ENCODE measurements at regions not wholly inside any gene's neighbourhood (a gene's known extent, or its start where the extent isn't known, plus 50 kb on each side); places are given as distances from the start of the nearest gene placed in this dataset.
A peak's percentile ranks its signal among the peaks of the same experiment; 100 is the strongest.

DNA sequence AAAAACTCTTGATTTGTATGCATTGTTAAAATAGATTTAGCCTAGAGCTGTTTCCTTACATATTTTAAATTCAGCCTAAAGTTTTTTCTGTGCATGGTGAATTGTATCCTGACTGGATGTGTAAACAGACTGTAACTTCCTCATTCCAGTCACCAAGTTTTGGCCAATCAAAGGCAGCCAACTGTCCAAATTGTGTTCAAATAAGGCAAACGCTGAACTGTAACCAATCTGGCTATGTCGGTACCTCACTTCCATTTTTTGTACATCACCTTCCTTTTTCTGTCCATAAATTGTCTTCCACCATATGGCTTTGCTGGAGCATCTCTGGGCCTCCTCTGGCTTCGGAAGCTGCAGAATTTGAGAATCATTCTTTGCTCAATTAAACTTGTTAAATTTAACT lies 1921.9 kb upstream of the SEL1L start:
- TF ChIP-seq, protein P1, sequence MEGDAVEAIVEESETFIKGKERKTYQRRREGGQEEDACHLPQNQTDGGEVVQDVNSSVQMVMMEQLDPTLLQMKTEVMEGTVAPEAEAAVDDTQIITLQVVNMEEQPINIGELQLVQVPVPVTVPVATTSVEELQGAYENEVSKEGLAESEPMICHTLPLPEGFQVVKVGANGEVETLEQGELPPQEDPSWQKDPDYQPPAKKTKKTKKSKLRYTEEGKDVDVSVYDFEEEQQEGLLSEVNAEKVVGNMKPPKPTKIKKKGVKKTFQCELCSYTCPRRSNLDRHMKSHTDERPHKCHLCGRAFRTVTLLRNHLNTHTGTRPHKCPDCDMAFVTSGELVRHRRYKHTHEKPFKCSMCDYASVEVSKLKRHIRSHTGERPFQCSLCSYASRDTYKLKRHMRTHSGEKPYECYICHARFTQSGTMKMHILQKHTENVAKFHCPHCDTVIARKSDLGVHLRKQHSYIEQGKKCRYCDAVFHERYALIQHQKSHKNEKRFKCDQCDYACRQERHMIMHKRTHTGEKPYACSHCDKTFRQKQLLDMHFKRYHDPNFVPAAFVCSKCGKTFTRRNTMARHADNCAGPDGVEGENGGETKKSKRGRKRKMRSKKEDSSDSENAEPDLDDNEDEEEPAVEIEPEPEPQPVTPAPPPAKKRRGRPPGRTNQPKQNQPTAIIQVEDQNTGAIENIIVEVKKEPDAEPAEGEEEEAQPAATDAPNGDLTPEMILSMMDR (IDR thresholded peaks at IDR 0.05; ENCODE audit: insufficient read depth, low read depth, low read length, missing control alignments), result no peak
- DNase-seq (ENCODE audit: low read depth), result no peak
- no peak overlapping the region for H3K4me3 ChIP-seq (ENCODE audit: low read depth, low read length)

DNA sequence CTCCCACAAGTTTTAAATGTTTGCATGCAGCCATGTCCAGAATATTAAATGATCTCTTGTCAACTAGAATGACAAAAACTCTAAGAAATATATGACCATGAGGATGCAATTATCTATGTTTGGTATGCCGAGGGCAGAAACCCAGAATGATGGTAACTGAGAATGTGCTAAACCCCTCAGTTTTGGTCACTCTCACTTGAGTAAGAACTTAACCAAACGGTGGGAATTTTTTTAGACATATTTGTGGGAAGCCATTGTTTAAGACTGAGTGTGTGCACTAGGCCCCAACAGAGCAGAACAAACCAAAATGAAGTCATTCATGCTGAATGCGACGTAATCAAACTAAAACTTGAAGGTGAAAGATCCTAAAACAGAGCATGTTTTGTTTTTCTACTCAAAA lies 1927.9 kb upstream of the SEL1L start:
- TF ChIP-seq, protein P1 (IDR thresholded peaks at IDR 0.05; ENCODE audit: insufficient read depth, low read depth, low read length, missing control alignments), result no peak
- DNase-seq (ENCODE audit: low read depth), result no peak
- H3K4me3 ChIP-seq (ENCODE audit: low read depth, low read length), result no peak overlapping the region

- no peak for DNase-seq (ENCODE audit: low read depth)
- no peak overlapping the region for H3K4me3 ChIP-seq (ENCODE audit: low read depth, low read length)
Measured at GRCh38 chr14:83462759-83463158, 1929.1 kb upstream of the SEL1L start.

GRCh38 chr14:83463500-83464098 lies 1929.9 kb upstream of the SEL1L start:
- peak; percentile 18 for DNase-seq (ENCODE audit: low read depth)
- H3K4me3 ChIP-seq (ENCODE audit: low read depth, low read length), result no peak overlapping the region
- TF ChIP-seq, protein P1 (IDR thresholded peaks at IDR 0.05; ENCODE audit: insufficient read depth, low read depth, low read length, missing control alignments), result peak; percentile 40

More at GRCh38 chr14:83462759-83463158, 1929.1 kb upstream of the SEL1L start:
- TF ChIP-seq, protein P1 (IDR thresholded peaks at IDR 0.05; ENCODE audit: insufficient read depth, low read depth, low read length, missing control alignments), result no peak

- no peak for DNase-seq (ENCODE audit: low read depth)
- no peak overlapping the region for H3K4me3 ChIP-seq (ENCODE audit: low read depth, low read length)
- TF ChIP-seq, protein P1 (IDR thresholded peaks at IDR 0.05; ENCODE audit: insufficient read depth, low read depth, low read length, missing control alignments), result no peak
Measured at GRCh38 chr14:83467811-83468210, 1934.2 kb upstream of the SEL1L start.

DNA sequence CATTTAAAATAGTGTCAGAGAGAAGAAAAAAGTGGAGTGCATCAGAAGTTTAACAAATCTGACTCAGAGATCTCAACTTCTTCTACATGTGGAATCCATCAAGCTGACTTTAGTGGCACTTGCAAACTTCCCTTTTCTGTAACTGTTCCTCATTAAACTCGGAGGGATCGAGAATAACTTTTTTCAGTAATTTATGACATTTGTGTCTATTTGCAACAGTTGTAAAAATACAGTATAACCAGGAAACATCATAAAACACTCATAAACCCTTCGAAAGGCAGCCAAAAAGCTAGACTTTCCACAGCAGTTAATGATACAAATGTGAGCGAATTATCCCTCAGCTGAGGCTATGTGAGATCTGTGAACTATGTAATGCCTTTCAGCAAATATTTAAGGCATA lies 1936.8 kb upstream of the SEL1L start:
- H3K4me3 ChIP-seq (ENCODE audit: low read depth, low read length), result no peak overlapping the region

More for the DNA sequence above, 1936.8 kb upstream of the SEL1L start:
- TF ChIP-seq, protein P1 (IDR thresholded peaks at IDR 0.05; ENCODE audit: insufficient read depth, low read depth, low read length, missing control alignments), result no peak
- no peak for DNase-seq (ENCODE audit: low read depth)

Data from GM12865 (cell line).